Erythroblast (primary cell): ENCODE measurements at regions not wholly inside any gene's neighbourhood (a gene's known extent, or its start where the extent isn't known, plus 50 kb on each side); places are given as distances from the start of the nearest gene placed in this dataset.

Experiments used
- GATA1 ChIP-seq: IDR thresholded peaks from 2 replicates; pipeline ENCODE4 v1.6.1; 2011; ENCODE audit warnings: low read depth, mild to moderate bottlenecking, control low read depth, low read length, moderate library complexity
- POLR2A ChIP-seq: IDR thresholded peaks from 2 replicates; pipeline ENCODE4 v1.6.1; 2011; ENCODE audit warnings: mild to moderate bottlenecking, low read length

DNA sequence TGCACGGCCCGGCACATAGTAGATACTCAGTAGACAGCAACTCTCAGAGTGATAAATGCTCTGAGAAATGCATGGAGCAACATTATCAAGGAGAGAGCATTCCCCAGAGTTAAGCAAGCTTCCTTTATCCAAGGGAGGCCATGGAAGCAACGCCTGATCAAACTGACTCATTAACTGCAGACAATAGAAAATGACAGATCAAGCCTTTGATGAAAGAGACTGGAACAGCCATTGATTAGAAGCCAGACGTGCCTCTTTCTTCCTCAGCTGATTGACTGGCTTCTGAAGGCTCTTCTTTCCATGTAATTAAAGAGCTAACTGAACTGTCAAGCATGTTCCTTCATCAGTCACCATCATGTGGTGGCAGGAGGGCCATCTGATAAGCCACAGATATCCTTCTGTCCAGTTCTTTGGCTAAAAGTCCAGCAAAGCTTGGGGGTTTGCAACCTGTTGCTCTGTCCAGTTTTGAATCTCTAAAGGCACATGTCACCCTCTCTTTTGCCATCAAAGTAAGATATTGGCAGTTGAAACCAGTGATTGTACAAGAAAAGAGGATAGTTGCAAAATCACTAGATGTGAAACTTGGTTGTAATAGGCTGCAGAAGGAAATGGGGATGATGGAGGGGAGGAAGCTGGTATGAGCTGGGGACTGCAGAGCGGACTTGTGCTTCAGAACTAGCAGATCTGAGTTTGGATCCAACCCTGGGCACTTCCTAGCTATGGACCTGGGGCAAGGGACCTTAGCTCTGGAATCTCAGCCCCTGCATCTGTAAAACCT is 188.0 kb downstream of the HAPSTR1 start:
- TF ChIP-seq POLR2A (no peak), GATA1 (no peak)
